WTC11 (cell line): ENCODE measurements at regions not wholly inside any gene's neighbourhood (a gene's known extent, or its start where the extent isn't known, plus 50 kb on each side); places are given as distances from the start of the nearest gene placed in this dataset.

ENCODE experiments used
- ATAC-seq: fragments of 200-7000 bp; cut with Tn5 transposase; 2 replicates; pipeline ENCODE4 v1.10.0; 2021; ENCODE audit warnings: mild to moderate bottlenecking, moderate library complexity
- CTCF ChIA-PET: fragments of 300-600 bp; sonication (Branson Sonifier 250); formaldehyde crosslinking; loops from one replicate; lab custom pipeline; 2021; ENCODE audit warnings: antibody characterized with exemption; lab: Charles Lee
- POLR2A ChIA-PET: fragments of 350-600 bp; sonication (Branson Sonifier 250); formaldehyde crosslinking; loops from one replicate; lab custom pipeline; 2021; ENCODE audit warnings: antibody characterized with exemption; lab: Charles Lee
- DNase-seq: peaks from one replicate; pipeline ENCODE4 v3.0.0; 2021; ENCODE audit warnings: low spot score
- H3K27ac Mint-ChIP-seq: 2 replicates; pipeline ENCODE4 v1.8.0; 2021; ENCODE audit warnings: mixed read lengths
- H3K27me3 Mint-ChIP-seq: 2 replicates; pipeline ENCODE4 v1.8.0; 2021; ENCODE audit warnings: low read depth, mild to moderate bottlenecking, moderate library complexity, mixed read lengths
- H3K36me3 Mint-ChIP-seq: 2 replicates; pipeline ENCODE4 v1.8.0; 2021; ENCODE audit warnings: mixed read lengths
- H3K4me1 Mint-ChIP-seq: 2 replicates; pipeline ENCODE4 v1.8.0; 2022; ENCODE audit warnings: mixed read lengths
- H3K4me3 Mint-ChIP-seq: 2 replicates; pipeline ENCODE4 v1.8.0; 2021; ENCODE audit warnings: mild to moderate bottlenecking, moderate library complexity, mixed read lengths
- H3K9me3 Mint-ChIP-seq: 2 replicates; pipeline ENCODE4 v1.8.0; 2021; ENCODE audit warnings: mixed read lengths
- AR ChIP-seq: fragments of 250-450 bp; sonication (Bioruptor Pico); IDR thresholded peaks from 2 replicates; pipeline ENCODE4 v1.9.0; 2021; ENCODE audit warnings: mild to moderate bottlenecking
- ATF6 ChIP-seq: sonication (generic); formaldehyde crosslinking; IDR thresholded peaks from 2 replicates; pipeline ENCODE4 v1.8.1; 2023; ENCODE audit warnings: mild to moderate bottlenecking, missing genetic modification reagents
- CBFB ChIP-seq: sonication (generic); formaldehyde crosslinking; IDR thresholded peaks from 2 replicates; pipeline ENCODE4 v1.8.1; 2022; ENCODE audit warnings: mild to moderate bottlenecking, low read depth, missing genetic modification reagents
- CREB1 ChIP-seq: sonication (generic); formaldehyde crosslinking; IDR thresholded peaks from 2 replicates; pipeline ENCODE4 v1.8.0; 2023; ENCODE audit warnings: mild to moderate bottlenecking, missing genetic modification reagents
- E2F1 ChIP-seq: sonication (generic); formaldehyde crosslinking; IDR thresholded peaks from 2 replicates; pipeline ENCODE4 v1.8.0; 2022; ENCODE audit warnings: mild to moderate bottlenecking, missing genetic modification reagents
- ELF4 ChIP-seq: sonication (generic); formaldehyde crosslinking; IDR thresholded peaks from 2 replicates; pipeline ENCODE4 v1.8.1; 2022; ENCODE audit warnings: low read depth, mild to moderate bottlenecking, moderate library complexity, missing genetic modification reagents
- ERG ChIP-seq: fragments of 250-450 bp; sonication (Bioruptor Pico); IDR thresholded peaks from 2 replicates; pipeline ENCODE4 v1.8.0; 2021; ENCODE audit warnings: mild to moderate bottlenecking
- GTF2I ChIP-seq: fragments of 250-450 bp; sonication (Bioruptor Pico); conservative IDR thresholded peaks from 2 replicates; pipeline ENCODE4 v1.4.0; 2021; ENCODE audit warnings: mild to moderate bottlenecking
- MXD4 ChIP-seq: fragments of 250-450 bp; sonication (Bioruptor Pico); IDR thresholded peaks from 2 replicates; pipeline ENCODE4 v1.8.0; 2021; ENCODE audit warnings: mild to moderate bottlenecking, moderate library complexity, borderline replicate concordance
- MYBL2 ChIP-seq: sonication (generic); formaldehyde crosslinking; IDR thresholded peaks from 2 replicates; pipeline ENCODE4 v1.8.1; 2023; ENCODE audit warnings: mild to moderate bottlenecking, moderate library complexity, missing genetic modification reagents
- NR3C1 ChIP-seq: sonication (generic); formaldehyde crosslinking; conservative IDR thresholded peaks from 2 replicates; pipeline ENCODE4 v1.8.1; 2023; ENCODE audit warnings: low read depth, mild to moderate bottlenecking, missing genetic modification reagents
- PREB ChIP-seq: sonication (generic); formaldehyde crosslinking; IDR thresholded peaks from 2 replicates; pipeline ENCODE4 v1.8.1; 2022; ENCODE audit warnings: mild to moderate bottlenecking, missing genetic modification reagents, moderate library complexity, borderline replicate concordance
- RELA ChIP-seq: sonication (generic); formaldehyde crosslinking; IDR thresholded peaks from 2 replicates; pipeline ENCODE4 v1.8.1; 2022; ENCODE audit warnings: missing genetic modification reagents, mild to moderate bottlenecking, borderline replicate concordance
- SMAD3 ChIP-seq: sonication (generic); formaldehyde crosslinking; IDR thresholded peaks from 2 replicates; pipeline ENCODE4 v1.8.0; 2022; ENCODE audit warnings: missing genetic modification reagents, mild to moderate bottlenecking, borderline replicate concordance
- TP53 ChIP-seq: sonication (generic); formaldehyde crosslinking; IDR thresholded peaks from 2 replicates; pipeline ENCODE4 v1.8.1; 2023; ENCODE audit warnings: mild to moderate bottlenecking, missing genetic modification reagents
- ZBTB21 ChIP-seq: sonication (generic); formaldehyde crosslinking; IDR thresholded peaks from 2 replicates; pipeline ENCODE4 v1.8.1; 2023; ENCODE audit warnings: mild to moderate bottlenecking, missing genetic modification reagents, borderline replicate concordance
- ZBTB43 ChIP-seq: sonication (generic); formaldehyde crosslinking; IDR thresholded peaks from 2 replicates; pipeline ENCODE4 v1.8.1; 2023; ENCODE audit warnings: mild to moderate bottlenecking, missing genetic modification reagents
- ZNF138 ChIP-seq: sonication (generic); formaldehyde crosslinking; conservative IDR thresholded peaks from 2 replicates; pipeline ENCODE4 v1.8.1; 2022; ENCODE audit warnings: mild to moderate bottlenecking, moderate library complexity, missing genetic modification reagents
- ZNF219 ChIP-seq: sonication (generic); formaldehyde crosslinking; IDR thresholded peaks from 2 replicates; pipeline ENCODE4 v1.8.0; 2023; ENCODE audit warnings: missing genetic modification reagents, mild to moderate bottlenecking, borderline replicate concordance
- ZNF396 ChIP-seq: fragments of 250-450 bp; sonication (Bioruptor Pico); IDR thresholded peaks from 2 replicates; pipeline ENCODE4 v1.8.0; 2021; ENCODE audit warnings: mild to moderate bottlenecking, moderate library complexity, borderline replicate concordance
- ZNF532 ChIP-seq: fragments of 250-450 bp; sonication (Bioruptor Pico); IDR thresholded peaks from 2 replicates; pipeline ENCODE4 v1.9.0; 2021; ENCODE audit warnings: mild to moderate bottlenecking, borderline replicate concordance
- ZNF671 ChIP-seq: fragments of 250-450 bp; sonication (Bioruptor Pico); IDR thresholded peaks from 2 replicates; pipeline ENCODE4 v1.8.0; 2021; ENCODE audit warnings: mild to moderate bottlenecking

GRCh38 chr9:129231759-129232158, 53.7 kb upstream of the IER5L start:
- CTCF ChIA-PET, result no interaction called here
- Mint-ChIP-seq H3K4me1 (peaks cover 8% of the 10 kb centered on the region; the same call in 1 of the 2 replicates), H3K36me3 (peaks cover 5% of the 10 kb centered on the region), H3K27me3 (no peaks in the 10 kb centered on the region), H3K4me3 (no peak overlapping the region), H3K27ac (no peak overlapping the region), H3K9me3 (no peaks in the 10 kb centered on the region)
- no peak for DNase-seq
- TF ChIP-seq ZNF138 (CRISPR knock-in tag) (no peak), ZNF219 (no peak), ATF6 (CRISPR knock-in tag) (no peak), ZBTB43 (CRISPR knock-in tag) (no peak), ZNF671 (no peak), CREB1 (CRISPR knock-in tag) (no peak), MYBL2 (CRISPR knock-in tag) (no peak), ZNF532 (no peak), PREB (CRISPR knock-in tag) (no peak), ELF4 (CRISPR knock-in tag) (no peak), CBFB (no peak)
- POLR2A ChIA-PET, result no interaction called here
- no peak for ATAC-seq

- no peak for DNase-seq
- Mint-ChIP-seq H3K27ac (no peak overlapping the region), H3K27me3 (no peaks in the 10 kb centered on the region), H3K4me3 (no peak overlapping the region), H3K4me1 (peaks cover 11% of the 10 kb centered on the region), H3K9me3 (no peaks in the 10 kb centered on the region), H3K36me3 (peaks cover 5% of the 10 kb centered on the region)
- POLR2A ChIA-PET, result no interaction called here
- CTCF ChIA-PET, result no interaction called here
- ATAC-seq, result no peak
- TF ChIP-seq AR (CRISPR knock-in tag) (no peak), NR3C1 (CRISPR knock-in tag) (no peak), ERG (no peak), E2F1 (CRISPR knock-in tag) (no peak), SMAD3 (no peak), ZNF671 (no peak), GTF2I (CRISPR knock-in tag) (no peak), ZNF396 (no peak), MXD4 (no peak), RELA (CRISPR knock-in tag) (no peak), ZBTB21 (no peak), TP53 (CRISPR knock-in tag) (no peak)
These were observed 53.1 kb upstream of the IER5L start for GRCh38 chr9:129231022-129231739.
